ENCODE measurements at regions not wholly inside any gene's neighbourhood (a gene's known extent, or its start where the extent isn't known, plus 50 kb on each side); places are given as distances from the start of the nearest gene placed in this dataset.

DNA sequence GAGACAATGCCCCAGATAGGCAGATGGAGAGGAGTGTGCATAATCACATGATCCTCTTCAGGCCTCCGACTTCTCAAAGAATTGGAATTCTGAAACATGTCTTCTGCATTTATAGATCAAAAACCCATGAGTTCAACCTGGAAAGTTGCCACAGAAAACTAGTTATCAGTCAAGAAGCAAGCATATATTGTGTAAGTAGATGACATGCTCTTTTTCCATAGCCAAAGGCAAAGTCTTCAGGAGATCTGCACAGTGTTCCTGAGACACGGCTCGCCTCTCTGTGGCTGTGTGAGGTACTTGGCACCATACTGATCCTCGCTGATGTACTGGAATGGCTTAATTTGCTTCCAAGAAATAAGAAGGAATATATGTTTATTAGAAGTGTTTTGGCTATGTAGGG is 213.5 kb upstream of the MKI67 start:
- H3K9me3 ChIP-seq (ENCODE audit: control insufficient read depth in 3 of 3, low read length in 3 of 3) = no peaks in the 10 kb centered on the region
- H3K9ac ChIP-seq (ENCODE audit: low read depth in 1 of 3, low read length in 3 of 3) = no peak overlapping the region
- no peak overlapping the region for H3K4me3 ChIP-seq (ENCODE audit: low read length in 3 of 3)
- H3K27ac ChIP-seq (ENCODE audit: low read depth, low read length) = no peak overlapping the region
- H3K27me3 ChIP-seq (ENCODE audit: control insufficient read depth in 3 of 3, insufficient read depth in 3 of 3, low read length in 3 of 3) = no peaks in the 10 kb centered on the region
- no peaks in the 10 kb centered on the region for H3K36me3 ChIP-seq (ENCODE audit: control insufficient read depth in 3 of 3, insufficient read depth in 3 of 3, low read length in 3 of 3)
- H3K4me1 ChIP-seq (ENCODE audit: control insufficient read depth in 3 of 3, insufficient read depth in 3 of 3, low read length in 3 of 3) = peaks cover 23 to 26% (median 25%) of the 10 kb centered on the region in 3 donors

DNA sequence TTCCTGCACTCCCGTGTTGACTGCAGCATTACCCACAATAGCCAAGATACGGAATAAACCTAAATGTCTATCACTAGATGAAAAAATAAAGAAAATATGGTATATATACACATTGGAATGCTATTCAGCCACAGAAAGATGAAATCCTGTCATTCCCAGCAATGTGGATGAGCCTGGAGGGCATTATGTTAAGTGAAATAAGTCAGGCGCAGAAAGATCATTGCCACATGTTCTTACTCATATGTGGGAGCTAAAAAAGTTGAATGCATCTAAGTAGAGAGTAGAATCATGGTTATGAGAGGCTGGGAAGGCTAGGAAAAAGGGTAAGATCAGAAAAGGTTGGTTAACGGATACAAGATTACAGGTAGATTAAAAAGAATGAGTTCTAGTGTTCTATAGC is 219.1 kb upstream of the MKI67 start:
- no peak overlapping the region for H3K4me3 ChIP-seq (ENCODE audit: low read length in 3 of 3)
- no peak overlapping the region for H3K27ac ChIP-seq (ENCODE audit: low read depth, low read length)
- no peak overlapping the region for H3K9ac ChIP-seq (ENCODE audit: low read depth in 1 of 3, low read length in 3 of 3)
- H3K9me3 ChIP-seq (ENCODE audit: control insufficient read depth in 3 of 3, low read length in 3 of 3) = no peaks in the 10 kb centered on the region
- no peaks in the 10 kb centered on the region for H3K27me3 ChIP-seq (ENCODE audit: control insufficient read depth in 3 of 3, insufficient read depth in 3 of 3, low read length in 3 of 3)
- H3K4me1 ChIP-seq (ENCODE audit: control insufficient read depth in 3 of 3, insufficient read depth in 3 of 3, low read length in 3 of 3) = no peaks in the 10 kb centered on the region
- H3K36me3 ChIP-seq (ENCODE audit: control insufficient read depth in 3 of 3, insufficient read depth in 3 of 3, low read length in 3 of 3) = no peaks in the 10 kb centered on the region

DNA sequence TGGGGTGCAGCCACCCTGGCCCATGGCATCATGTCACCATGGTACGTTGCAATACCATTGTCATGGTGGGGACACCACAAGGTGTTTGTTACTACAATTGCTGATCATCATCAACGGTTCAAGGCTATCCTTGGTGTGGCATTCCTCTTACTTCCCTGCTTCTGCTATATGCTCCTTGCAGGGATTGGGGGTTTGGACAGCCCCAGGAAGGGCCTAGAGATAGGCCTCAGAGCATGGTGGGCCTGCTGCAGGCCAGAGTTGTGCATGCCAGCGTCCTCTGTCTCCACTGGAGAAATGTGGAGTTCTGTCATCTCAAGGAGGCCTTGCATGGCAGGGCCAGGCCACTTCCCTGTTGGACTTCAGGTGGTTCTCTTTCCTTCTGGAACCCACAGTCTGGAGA is 234.6 kb upstream of the MKI67 start:
- H3K36me3 ChIP-seq (ENCODE audit: control insufficient read depth in 3 of 3, insufficient read depth in 3 of 3, low read length in 3 of 3) = no peaks in the 10 kb centered on the region
- H3K27me3 ChIP-seq (ENCODE audit: control insufficient read depth in 3 of 3, insufficient read depth in 3 of 3, low read length in 3 of 3) = no peaks in the 10 kb centered on the region
- H3K9me3 ChIP-seq (ENCODE audit: control insufficient read depth in 3 of 3, low read length in 3 of 3) = no peaks in the 10 kb centered on the region
- no peak overlapping the region for H3K4me3 ChIP-seq (ENCODE audit: low read length in 3 of 3)
- H3K4me1 ChIP-seq (ENCODE audit: control insufficient read depth in 3 of 3, insufficient read depth in 3 of 3, low read length in 3 of 3) = peaks cover 0 to 3% (median 0%) of the 10 kb centered on the region in 3 donors
- no peak overlapping the region for H3K27ac ChIP-seq (ENCODE audit: low read depth, low read length)
- no peak overlapping the region for H3K9ac ChIP-seq (ENCODE audit: low read depth in 1 of 3, low read length in 3 of 3)

GRCh38 chr10:128361487-128361886 is 235.3 kb upstream of the MKI67 start:
- Histone ChIP-seq H3K4me3 (ENCODE audit: low read length in 3 of 3) (no peak overlapping the region), H3K36me3 (ENCODE audit: control insufficient read depth in 3 of 3, insufficient read depth in 3 of 3, low read length in 3 of 3) (no peaks in the 10 kb centered on the region), H3K27ac (ENCODE audit: low read depth, low read length) (no peak overlapping the region), H3K9ac (ENCODE audit: low read depth in 1 of 3, low read length in 3 of 3) (no peak overlapping the region), H3K4me1 (ENCODE audit: control insufficient read depth in 3 of 3, insufficient read depth in 3 of 3, low read length in 3 of 3) (peaks cover 0 to 3% (median 0%) of the 10 kb centered on the region in 3 donors), H3K9me3 (ENCODE audit: control insufficient read depth in 3 of 3, low read length in 3 of 3) (no peaks in the 10 kb centered on the region), H3K27me3 (ENCODE audit: control insufficient read depth in 3 of 3, insufficient read depth in 3 of 3, low read length in 3 of 3) (no peaks in the 10 kb centered on the region)

DNA sequence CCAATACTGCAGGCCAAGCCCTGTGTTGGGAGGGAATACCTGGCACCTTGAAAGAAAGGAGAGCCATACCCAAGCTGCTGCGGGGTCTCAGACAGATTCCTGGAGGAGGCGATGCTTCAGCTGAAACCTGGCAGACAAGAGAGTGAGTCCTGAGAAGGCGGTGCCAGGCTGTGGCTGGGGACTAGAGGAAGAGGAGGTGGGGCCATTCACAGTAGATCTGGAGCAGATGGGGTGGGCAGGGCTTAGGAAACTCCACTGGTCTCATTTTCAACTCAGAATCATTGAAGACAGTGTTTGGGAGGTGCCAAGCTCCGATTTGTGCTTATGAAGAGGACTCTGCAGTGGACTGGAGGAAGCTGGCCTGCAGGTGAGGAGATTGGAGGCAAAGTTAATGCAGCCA is 236.3 kb upstream of the MKI67 start:
- Histone ChIP-seq H3K4me3 (ENCODE audit: low read length in 3 of 3) (no peak overlapping the region), H3K9ac (ENCODE audit: low read depth in 1 of 3, low read length in 3 of 3) (no peak overlapping the region), H3K4me1 (ENCODE audit: control insufficient read depth in 3 of 3, insufficient read depth in 3 of 3, low read length in 3 of 3) (peaks cover 0 to 3% (median 0%) of the 10 kb centered on the region in 3 donors), H3K36me3 (ENCODE audit: control insufficient read depth in 3 of 3, insufficient read depth in 3 of 3, low read length in 3 of 3) (no peaks in the 10 kb centered on the region), H3K9me3 (ENCODE audit: control insufficient read depth in 3 of 3, low read length in 3 of 3) (no peaks in the 10 kb centered on the region), H3K27ac (ENCODE audit: low read depth, low read length) (no peak overlapping the region), H3K27me3 (ENCODE audit: control insufficient read depth in 3 of 3, insufficient read depth in 3 of 3, low read length in 3 of 3) (no peaks in the 10 kb centered on the region)

DNA sequence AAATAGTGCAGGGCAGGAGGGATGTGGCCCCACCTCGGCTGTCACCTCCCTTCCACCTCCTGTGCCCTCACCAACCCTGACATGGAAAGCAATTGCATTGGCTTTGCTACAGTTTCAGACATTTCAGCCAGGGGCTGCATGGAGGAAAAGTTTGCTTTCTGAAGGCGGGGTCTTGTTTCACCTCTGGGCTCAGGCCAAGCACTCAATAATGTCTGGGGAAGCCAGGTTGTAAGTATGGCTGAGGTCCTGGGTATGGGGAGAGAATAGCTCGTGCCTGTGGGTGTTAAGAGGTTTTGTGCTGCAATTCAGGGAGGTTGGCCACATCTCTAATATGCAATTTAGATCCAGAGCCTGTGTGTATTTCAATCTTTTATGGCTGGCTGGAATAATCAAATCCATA is 238.4 kb upstream of the MKI67 start:
- H3K27me3 ChIP-seq (ENCODE audit: control insufficient read depth in 3 of 3, insufficient read depth in 3 of 3, low read length in 3 of 3) = no peaks in the 10 kb centered on the region
- no peak overlapping the region for H3K4me3 ChIP-seq (ENCODE audit: low read length in 3 of 3)
- peaks cover 0 to 3% (median 0%) of the 10 kb centered on the region in 3 donors for H3K4me1 ChIP-seq (ENCODE audit: control insufficient read depth in 3 of 3, insufficient read depth in 3 of 3, low read length in 3 of 3)
- no peak overlapping the region for H3K9ac ChIP-seq (ENCODE audit: low read depth in 1 of 3, low read length in 3 of 3)
- H3K27ac ChIP-seq (ENCODE audit: low read depth, low read length) = no peak overlapping the region
- H3K36me3 ChIP-seq (ENCODE audit: control insufficient read depth in 3 of 3, insufficient read depth in 3 of 3, low read length in 3 of 3) = no peaks in the 10 kb centered on the region
- H3K9me3 ChIP-seq (ENCODE audit: control insufficient read depth in 3 of 3, low read length in 3 of 3) = no peaks in the 10 kb centered on the region

GRCh38 chr10:128365156-128365725 is 239.0 kb upstream of the MKI67 start:
- no peaks in the 10 kb centered on the region for H3K9me3 ChIP-seq (ENCODE audit: control insufficient read depth in 3 of 3, low read length in 3 of 3)
- no peak overlapping the region for H3K4me3 ChIP-seq (ENCODE audit: low read length in 3 of 3)
- no peak overlapping the region for H3K9ac ChIP-seq (ENCODE audit: low read depth in 1 of 3, low read length in 3 of 3)
- H3K27ac ChIP-seq (ENCODE audit: low read depth, low read length) = no peak overlapping the region
- H3K4me1 ChIP-seq (ENCODE audit: control insufficient read depth in 3 of 3, insufficient read depth in 3 of 3, low read length in 3 of 3) = peaks cover 0 to 3% (median 0%) of the 10 kb centered on the region in 3 donors
- no peaks in the 10 kb centered on the region for H3K27me3 ChIP-seq (ENCODE audit: control insufficient read depth in 3 of 3, insufficient read depth in 3 of 3, low read length in 3 of 3)
- no peaks in the 10 kb centered on the region for H3K36me3 ChIP-seq (ENCODE audit: control insufficient read depth in 3 of 3, insufficient read depth in 3 of 3, low read length in 3 of 3)

- H3K9ac ChIP-seq (ENCODE audit: low read depth in 1 of 3, low read length in 3 of 3) = no peak overlapping the region
- H3K4me3 ChIP-seq (ENCODE audit: low read length in 3 of 3) = no peak overlapping the region
- H3K4me1 ChIP-seq (ENCODE audit: control insufficient read depth in 3 of 3, insufficient read depth in 3 of 3, low read length in 3 of 3) = peaks cover 0 to 3% (median 0%) of the 10 kb centered on the region in 3 donors
- H3K27ac ChIP-seq (ENCODE audit: low read depth, low read length) = no peak overlapping the region
- H3K9me3 ChIP-seq (ENCODE audit: control insufficient read depth in 3 of 3, low read length in 3 of 3) = no peaks in the 10 kb centered on the region
- H3K27me3 ChIP-seq (ENCODE audit: control insufficient read depth in 3 of 3, insufficient read depth in 3 of 3, low read length in 3 of 3) = no peaks in the 10 kb centered on the region
- no peaks in the 10 kb centered on the region for H3K36me3 ChIP-seq (ENCODE audit: control insufficient read depth in 3 of 3, insufficient read depth in 3 of 3, low read length in 3 of 3)
These were observed 241.6 kb upstream of the MKI67 start for GRCh38 chr10:128367807-128368206.

DNA sequence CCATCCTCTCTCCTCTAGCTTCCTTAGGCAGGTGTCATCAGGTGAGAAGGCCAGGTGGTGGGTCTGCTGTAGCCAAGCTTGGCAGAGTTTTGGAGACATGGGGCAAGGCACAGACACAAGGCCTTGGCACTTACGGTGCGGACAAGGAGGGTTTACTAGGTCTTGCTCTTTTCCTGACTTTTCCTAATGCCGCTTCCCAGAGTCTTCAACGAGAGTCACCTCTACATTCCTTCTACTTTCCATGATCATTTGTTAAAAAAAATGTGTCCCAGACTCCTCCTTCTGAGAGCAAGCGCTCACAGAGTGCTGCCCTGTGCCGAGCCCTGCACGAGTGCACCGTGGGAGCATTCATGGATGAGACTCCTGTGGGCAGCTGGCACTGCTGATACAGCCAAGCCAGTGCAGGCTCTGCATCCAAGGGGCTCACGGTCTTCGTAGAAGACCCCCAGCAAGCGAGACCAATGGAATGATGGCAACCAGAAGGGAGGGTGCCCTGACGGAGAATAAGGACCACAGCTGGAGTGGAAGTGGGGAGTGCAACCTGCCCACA is 243.0 kb upstream of the MKI67 start:
- Histone ChIP-seq H3K27me3 (ENCODE audit: control insufficient read depth in 3 of 3, insufficient read depth in 3 of 3, low read length in 3 of 3) (no peaks in the 10 kb centered on the region), H3K4me1 (ENCODE audit: control insufficient read depth in 3 of 3, insufficient read depth in 3 of 3, low read length in 3 of 3) (peaks cover 0 to 3% (median 0%) of the 10 kb centered on the region in 3 donors), H3K9ac (ENCODE audit: low read depth in 1 of 3, low read length in 3 of 3) (no peak overlapping the region), H3K27ac (ENCODE audit: low read depth, low read length) (no peak overlapping the region), H3K9me3 (ENCODE audit: control insufficient read depth in 3 of 3, low read length in 3 of 3) (no peaks in the 10 kb centered on the region), H3K36me3 (ENCODE audit: control insufficient read depth in 3 of 3, insufficient read depth in 3 of 3, low read length in 3 of 3) (no peaks in the 10 kb centered on the region), H3K4me3 (ENCODE audit: low read length in 3 of 3) (no peak overlapping the region)

- Histone ChIP-seq H3K27me3 (ENCODE audit: control insufficient read depth in 3 of 3, insufficient read depth in 3 of 3, low read length in 3 of 3) (no peaks in the 10 kb centered on the region), H3K36me3 (ENCODE audit: control insufficient read depth in 3 of 3, insufficient read depth in 3 of 3, low read length in 3 of 3) (no peaks in the 10 kb centered on the region), H3K4me3 (ENCODE audit: low read length in 3 of 3) (no peak overlapping the region), H3K9ac (ENCODE audit: low read depth in 1 of 3, low read length in 3 of 3) (no peak overlapping the region), H3K27ac (ENCODE audit: low read depth, low read length) (no peak overlapping the region), H3K4me1 (ENCODE audit: control insufficient read depth in 3 of 3, insufficient read depth in 3 of 3, low read length in 3 of 3) (peaks cover 18 to 23% (median 22%) of the 10 kb centered on the region in 3 donors), H3K9me3 (ENCODE audit: control insufficient read depth in 3 of 3, low read length in 3 of 3) (no peaks in the 10 kb centered on the region)
These were observed 247.0 kb upstream of the MKI67 start for GRCh38 chr10:128373071-128373749.

Data from skeletal muscle tissue (tissue), 3 donors.